Dedifferentiated amniotic fluid mesenchymal stem cell (primary cell): ENCODE measurements at regions not wholly inside any gene's neighbourhood (a gene's known extent, or its start where the extent isn't known, plus 50 kb on each side); places are given as distances from the start of the nearest gene placed in this dataset.
"Not testable (repeated sequence)": the region's sequence is repeated elsewhere in the genome, so short reads cannot be mapped to it uniquely, and the experiment has no call there.

Experiments
- DNase-seq: peaks from one replicate; pipeline ENCODE4 v3.0.0-alpha.2; 2016; ENCODE audit errors: extremely low spot score

- DNase-seq: no peak
Measured at GRCh38 chr9:86997156-86997555, 49.9 kb upstream of the GAS1 start.

GRCh38 chr9:86997951-86998350 is 50.6 kb upstream of the GAS1 start:
- DNase-seq: no peak

GRCh38 chr9:87002517-87002916 is 55.2 kb upstream of the GAS1 start:
- no peak for DNase-seq

GRCh38 chr9:87004016-87004415 is 56.7 kb upstream of the GAS1 start:
- no peak for DNase-seq

GRCh38 chr9:87006956-87007355 is 59.6 kb upstream of the GAS1 start:
- DNase-seq: no peak

GRCh38 chr9:87007711-87008366 is 60.5 kb upstream of the GAS1 start:
- peak; percentile 43 for DNase-seq

- no peak for DNase-seq
Measured at GRCh38 chr9:87008667-87009066, 61.4 kb upstream of the GAS1 start.

- no peak for DNase-seq
Measured at GRCh38 chr9:87010626-87011025, 63.3 kb upstream of the GAS1 start.

GRCh38 chr9:87011551-87011950 is 64.2 kb upstream of the GAS1 start:
- no peak for DNase-seq

- DNase-seq: no peak
Measured at GRCh38 chr9:87013490-87013889, 66.2 kb upstream of the GAS1 start.

GRCh38 chr9:87014436-87014835 is 67.1 kb upstream of the GAS1 start:
- no peak for DNase-seq

GRCh38 chr9:87016681-87017080 is 69.4 kb upstream of the GAS1 start:
- DNase-seq: no peak

GRCh38 chr9:87020169-87020950 is 73.1 kb upstream of the GAS1 start:
- no peak for DNase-seq

- no peak for DNase-seq
Measured at GRCh38 chr9:87022178-87022577, 74.9 kb upstream of the GAS1 start.

GRCh38 chr9:87026204-87026603 is 78.9 kb upstream of the GAS1 start:
- DNase-seq: no peak

- DNase-seq: not testable (repeated sequence)
Measured at GRCh38 chr9:87028836-87029235, 81.5 kb upstream of the GAS1 start.

GRCh38 chr9:87029905-87030304 is 82.6 kb upstream of the GAS1 start:
- DNase-seq: no peak

- no peak for DNase-seq
Measured at GRCh38 chr9:87034841-87035240, 87.5 kb upstream of the GAS1 start.

- DNase-seq: no peak
Measured at GRCh38 chr9:87035879-87036278, 88.6 kb upstream of the GAS1 start.

- no peak for DNase-seq
Measured at GRCh38 chr9:87036506-87036905, 89.2 kb upstream of the GAS1 start.

- DNase-seq: no peak
Measured at GRCh38 chr9:87039809-87040392, 92.6 kb upstream of the GAS1 start.

GRCh38 chr9:87040410-87041009 is 93.2 kb upstream of the GAS1 start:
- DNase-seq: no peak
